Body of pancreas (tissue), 4 donors: ENCODE measurements at regions not wholly inside any gene's neighbourhood (a gene's known extent, or its start where the extent isn't known, plus 50 kb on each side); places are given as distances from the start of the nearest gene placed in this dataset.

Source experiments
- POLR2A ChIP-seq, 3 donors: fragments of 450-650 bp; IDR thresholded peaks; one replicate each; pipeline ENCODE4 v1.6.1; 2016; ENCODE audit warnings: antibody characterized with exemption in 3 of 3, mild to moderate bottlenecking in 2 of 3
- TF ChIP-seq, protein P1 (sequence below), 7 experiments: fragments of 450-650 bp in 4 of 7; fragments of 200-600 bp in 3 of 7; sonication (generic) in 3 of 7; IDR thresholded peaks; one replicate each; pipeline ENCODE4 v1.5.1; 2016 to 2019; ENCODE audit warnings: antibody characterized with exemption in 7 of 7

DNA sequence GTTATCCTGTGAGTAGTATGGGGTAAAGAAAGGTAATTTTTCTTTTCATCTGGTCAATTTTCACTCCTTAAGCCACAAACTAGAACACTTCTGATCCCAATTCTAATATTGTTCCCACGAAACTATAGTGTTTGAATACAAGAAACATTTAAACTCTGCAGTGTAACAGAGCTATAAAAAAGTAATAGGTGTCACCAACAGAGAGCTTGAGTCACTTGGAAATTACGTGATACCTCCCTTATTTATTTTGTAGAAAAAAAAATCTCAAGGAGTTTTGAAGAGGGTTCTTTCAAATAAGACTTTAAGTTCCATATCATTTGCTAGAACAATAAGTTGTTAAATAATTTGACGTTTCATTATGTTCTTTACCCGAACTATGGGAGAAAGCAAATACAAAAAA, 959.4 kb downstream of the JRKL start:
- TF ChIP-seq, protein P1, sequence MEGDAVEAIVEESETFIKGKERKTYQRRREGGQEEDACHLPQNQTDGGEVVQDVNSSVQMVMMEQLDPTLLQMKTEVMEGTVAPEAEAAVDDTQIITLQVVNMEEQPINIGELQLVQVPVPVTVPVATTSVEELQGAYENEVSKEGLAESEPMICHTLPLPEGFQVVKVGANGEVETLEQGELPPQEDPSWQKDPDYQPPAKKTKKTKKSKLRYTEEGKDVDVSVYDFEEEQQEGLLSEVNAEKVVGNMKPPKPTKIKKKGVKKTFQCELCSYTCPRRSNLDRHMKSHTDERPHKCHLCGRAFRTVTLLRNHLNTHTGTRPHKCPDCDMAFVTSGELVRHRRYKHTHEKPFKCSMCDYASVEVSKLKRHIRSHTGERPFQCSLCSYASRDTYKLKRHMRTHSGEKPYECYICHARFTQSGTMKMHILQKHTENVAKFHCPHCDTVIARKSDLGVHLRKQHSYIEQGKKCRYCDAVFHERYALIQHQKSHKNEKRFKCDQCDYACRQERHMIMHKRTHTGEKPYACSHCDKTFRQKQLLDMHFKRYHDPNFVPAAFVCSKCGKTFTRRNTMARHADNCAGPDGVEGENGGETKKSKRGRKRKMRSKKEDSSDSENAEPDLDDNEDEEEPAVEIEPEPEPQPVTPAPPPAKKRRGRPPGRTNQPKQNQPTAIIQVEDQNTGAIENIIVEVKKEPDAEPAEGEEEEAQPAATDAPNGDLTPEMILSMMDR (IDR thresholded peaks at IDR 0.05), result no peak
- no peak for TF ChIP-seq POLR2A (IDR thresholded peaks at IDR 0.05)
